Neural progenitor cell (in vitro differentiated cells): ENCODE measurements at regions not wholly inside any gene's neighbourhood (a gene's known extent, or its start where the extent isn't known, plus 50 kb on each side); places are given as distances from the start of the nearest gene placed in this dataset.

Experiments used
- DNase-seq: peaks from one replicate; pipeline ENCODE4 v3.0.0-alpha.2; 2016; ENCODE audit warnings: low spot score
- H2AFZ ChIP-seq: fragments of 200-600 bp; sonication (generic); replicated peaks from 2 replicates; pipeline ENCODE4 v1.6.1; 2016; ENCODE audit warnings: antibody characterized with exemption
- H3F3A ChIP-seq: fragments of 200-600 bp; sonication (generic); 2 replicates; pipeline ENCODE4 v1.6.1; 2016; ENCODE audit warnings: antibody characterized with exemption, low read depth
- H3K27ac ChIP-seq: fragments of 200-600 bp; sonication (generic); 2 replicates; pipeline ENCODE4 v1.5.1; 2016; ENCODE audit warnings: mild to moderate bottlenecking
- H3K27me3 ChIP-seq: fragments of 200-600 bp; sonication (generic); 2 replicates; pipeline ENCODE4 v1.6.1; 2016; ENCODE audit warnings: mild to moderate bottlenecking, moderate library complexity
- H3K36me3 ChIP-seq: fragments of 200-600 bp; sonication (generic); 2 replicates; pipeline ENCODE4 v1.5.1; 2016
- H3K4me1 ChIP-seq: fragments of 200-600 bp; sonication (generic); 2 replicates; pipeline ENCODE4 v1.6.1; 2016; ENCODE audit warnings: mixed run types
- H3K4me2 ChIP-seq: fragments of 200-600 bp; sonication (generic); 2 replicates; pipeline ENCODE4 v1.6.1; 2016
- H3K4me3 ChIP-seq: fragments of 200-600 bp; sonication (generic); 2 replicates; pipeline ENCODE4 v1.5.1; 2016
- H3K79me2 ChIP-seq: fragments of 200-600 bp; sonication (generic); 2 replicates; pipeline ENCODE4 v1.6.1; 2016; ENCODE audit warnings: low read depth
- H3K9ac ChIP-seq: fragments of 200-600 bp; sonication (generic); 2 replicates; pipeline ENCODE4 v1.6.1; 2016
- H3K9me3 ChIP-seq: fragments of 200-600 bp; sonication (generic); 2 replicates; pipeline ENCODE4 v1.5.1; 2016; ENCODE audit warnings: low read depth
- H4K20me1 ChIP-seq: fragments of 200-600 bp; sonication (generic); 2 replicates; pipeline ENCODE4 v1.6.1; 2016; ENCODE audit warnings: low read depth
- H3K27ac Mint-ChIP-seq: 3 replicates; pipeline ENCODE4 v1.8.0; 2021; ENCODE audit warnings: mixed read lengths
- H3K27me3 Mint-ChIP-seq: 2 replicates; pipeline ENCODE4 v1.8.0; 2022; ENCODE audit warnings: low read depth, mild to moderate bottlenecking, inconsistent platforms, moderate library complexity, mixed read lengths; ENCODE audit not compliant: insufficient read depth
- H3K36me3 Mint-ChIP-seq: 3 replicates; pipeline ENCODE4 v1.8.0; 2021; ENCODE audit warnings: mixed read lengths
- H3K4me1 Mint-ChIP-seq: 3 replicates; pipeline ENCODE4 v1.8.0; 2021; ENCODE audit warnings: mixed read lengths
- H3K4me3 Mint-ChIP-seq: 3 replicates; pipeline ENCODE4 v1.8.0; 2021; ENCODE audit warnings: mild to moderate bottlenecking, moderate library complexity, mixed read lengths
- H3K9me3 Mint-ChIP-seq: 3 replicates; pipeline ENCODE4 v1.8.0; 2020; ENCODE audit warnings: mixed read lengths
- CTCF ChIP-seq: fragments of 200-600 bp; sonication (generic); IDR thresholded peaks from 2 replicates; pipeline ENCODE4 v1.5.1; 2017; ENCODE audit warnings: antibody characterized with exemption, mild to moderate bottlenecking
- EZH2 ChIP-seq: fragments of 200-600 bp; sonication (generic); IDR thresholded peaks from 2 replicates; pipeline ENCODE4 v1.6.1; 2017; ENCODE audit warnings: antibody characterized with exemption, mild to moderate bottlenecking, moderate library complexity
- EZH2phosphoT487 ChIP-seq: fragments of 200-600 bp; sonication (generic); IDR thresholded peaks from 2 replicates; pipeline ENCODE4 v1.6.1; 2017; ENCODE audit warnings: antibody characterized with exemption

DNA sequence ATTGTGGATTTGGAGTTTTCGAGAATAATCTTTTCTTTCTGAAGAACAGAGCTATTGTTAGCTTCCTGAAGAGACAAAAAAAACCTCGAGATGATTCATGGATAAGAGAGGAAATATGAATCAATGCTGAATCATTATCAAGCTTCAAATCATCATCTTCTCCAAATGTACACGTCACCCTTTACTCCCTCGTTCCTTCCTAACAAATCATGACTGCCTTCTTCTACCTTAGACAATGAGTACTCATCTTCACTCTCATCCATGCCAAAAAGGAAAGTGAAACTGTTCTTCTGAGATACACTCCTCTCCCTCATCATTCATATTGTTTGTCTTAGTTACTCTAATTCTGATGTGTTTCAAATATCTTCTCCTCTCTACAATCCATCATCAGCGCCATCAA, 1115.8 kb upstream of the ATXN7L3B start:
- Mint-ChIP-seq H3K36me3 (no peaks in the 10 kb centered on the region), H3K4me1 (no peaks in the 10 kb centered on the region), H3K27me3 (no peaks in the 10 kb centered on the region), H3K27ac (no peak overlapping the region), H3K9me3 (peaks cover 11% of the 10 kb centered on the region), H3K4me3 (no peak overlapping the region)
- Histone ChIP-seq H3K9ac (no peak overlapping the region), H3K27ac (no peak overlapping the region), H4K20me1 (no peaks in the 10 kb centered on the region), H3K9me3 (no peaks in the 10 kb centered on the region), H3F3A (no peaks in the 10 kb centered on the region), H3K4me2 (no peak overlapping the region), H3K27me3 (no peaks in the 10 kb centered on the region), H3K4me1 (no peaks in the 10 kb centered on the region), H2AFZ (no peak overlapping the region), H3K79me2 (no peaks in the 10 kb centered on the region), H3K4me3 (no peak overlapping the region), H3K36me3 (no peaks in the 10 kb centered on the region)
- TF ChIP-seq EZH2phosphoT487: no peak
- no peak for TF ChIP-seq EZH2
- TF ChIP-seq CTCF: no peak
- DNase-seq: no peak

DNA sequence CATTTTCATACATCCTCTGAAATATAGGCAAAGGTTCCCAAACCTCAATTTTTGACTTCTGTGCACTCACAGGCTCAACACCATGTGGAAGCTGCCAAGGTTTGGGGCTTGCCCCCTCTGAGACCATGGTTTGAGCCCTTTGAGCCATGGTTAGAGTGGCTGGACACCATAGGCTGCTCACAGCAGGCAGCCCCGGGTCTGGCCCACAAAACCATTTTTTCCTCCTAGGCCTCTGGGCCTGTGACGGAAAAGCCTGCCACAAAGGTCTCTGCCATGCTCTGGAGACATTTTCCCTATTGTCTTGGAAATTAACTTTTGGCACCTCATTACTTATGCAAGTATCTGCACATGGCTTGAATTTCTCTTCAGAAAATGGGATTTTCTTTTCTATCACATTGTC, 1113.2 kb upstream of the ATXN7L3B start:
- H3K4me2 ChIP-seq: no peak overlapping the region
- H3K27ac ChIP-seq: no peak overlapping the region
- H3K9me3 Mint-ChIP-seq: peaks cover 11% of the 10 kb centered on the region
- TF ChIP-seq EZH2phosphoT487 (no peak), EZH2 (no peak), CTCF (no peak)
- no peak overlapping the region for H3K27ac Mint-ChIP-seq
- H3K36me3 Mint-ChIP-seq: no peaks in the 10 kb centered on the region
- H3K9me3 ChIP-seq: no peaks in the 10 kb centered on the region
- no peak overlapping the region for H3K4me3 Mint-ChIP-seq
- no peaks in the 10 kb centered on the region for H3K4me1 Mint-ChIP-seq
- no peaks in the 10 kb centered on the region for H3K36me3 ChIP-seq
- H3K4me1 ChIP-seq: no peaks in the 10 kb centered on the region
- H3F3A ChIP-seq: no peaks in the 10 kb centered on the region
- H3K9ac ChIP-seq: no peak overlapping the region
- no peak overlapping the region for H2AFZ ChIP-seq
- H3K27me3 ChIP-seq: no peaks in the 10 kb centered on the region
- no peaks in the 10 kb centered on the region for H3K79me2 ChIP-seq
- no peaks in the 10 kb centered on the region for H3K27me3 Mint-ChIP-seq
- no peaks in the 10 kb centered on the region for H4K20me1 ChIP-seq
- DNase-seq: no peak
- H3K4me3 ChIP-seq: no peak overlapping the region

GRCh38 chr12:73445658-73446324, 1091.8 kb upstream of the ATXN7L3B start:
- TF ChIP-seq CTCF: no peak
- no peak for TF ChIP-seq EZH2phosphoT487
- no peak for TF ChIP-seq EZH2
- no peaks in the 10 kb centered on the region for H3K36me3 Mint-ChIP-seq
- H3K4me2 ChIP-seq: no peak overlapping the region
- H3K4me1 Mint-ChIP-seq: no peaks in the 10 kb centered on the region
- no peaks in the 10 kb centered on the region for H3K79me2 ChIP-seq
- no peaks in the 10 kb centered on the region for H3K27me3 ChIP-seq
- no peaks in the 10 kb centered on the region for H3K36me3 ChIP-seq
- no peak overlapping the region for H3K27ac ChIP-seq
- H3K9ac ChIP-seq: no peak overlapping the region
- no peaks in the 10 kb centered on the region for H3K9me3 Mint-ChIP-seq
- H3K4me1 ChIP-seq: no peaks in the 10 kb centered on the region
- no peak overlapping the region for H2AFZ ChIP-seq
- no peak overlapping the region for H3K4me3 ChIP-seq
- no peak overlapping the region for H3K4me3 Mint-ChIP-seq
- no peaks in the 10 kb centered on the region for H3K9me3 ChIP-seq
- no peaks in the 10 kb centered on the region for H3K27me3 Mint-ChIP-seq
- no peak overlapping the region for H3K27ac Mint-ChIP-seq
- no peaks in the 10 kb centered on the region for H3F3A ChIP-seq
- DNase-seq: no peak
- H4K20me1 ChIP-seq: no peaks in the 10 kb centered on the region
